ENCODE measurements at regions not wholly inside any gene's neighbourhood (a gene's known extent, or its start where the extent isn't known, plus 50 kb on each side); places are given as distances from the start of the nearest gene placed in this dataset.

- Histone ChIP-seq H3K9me3 (ENCODE audit: control insufficient read depth, insufficient read depth, low read length) (no peaks in the 10 kb centered on the region), H3K4me3 (ENCODE audit: low read depth, low read length) (no peak overlapping the region), H3K27me3 (ENCODE audit: control insufficient read depth, insufficient read depth, low read length) (no peaks in the 10 kb centered on the region), H3K27ac (ENCODE audit: low read depth, low read length) (no peak overlapping the region)
- ChIA-PET CTCF (no interaction called here), POLR2A (no interaction called here)
- no peak for TF ChIP-seq CTCF (IDR thresholded peaks at IDR 0.05; ENCODE audit: low read depth, low read length)
- DNase-seq (ENCODE audit: low read depth, low spot score), result no peak
These were observed 791.0 kb downstream of the TMTC2 start for GRCh38 chr12:83477696-83478095.

DNA sequence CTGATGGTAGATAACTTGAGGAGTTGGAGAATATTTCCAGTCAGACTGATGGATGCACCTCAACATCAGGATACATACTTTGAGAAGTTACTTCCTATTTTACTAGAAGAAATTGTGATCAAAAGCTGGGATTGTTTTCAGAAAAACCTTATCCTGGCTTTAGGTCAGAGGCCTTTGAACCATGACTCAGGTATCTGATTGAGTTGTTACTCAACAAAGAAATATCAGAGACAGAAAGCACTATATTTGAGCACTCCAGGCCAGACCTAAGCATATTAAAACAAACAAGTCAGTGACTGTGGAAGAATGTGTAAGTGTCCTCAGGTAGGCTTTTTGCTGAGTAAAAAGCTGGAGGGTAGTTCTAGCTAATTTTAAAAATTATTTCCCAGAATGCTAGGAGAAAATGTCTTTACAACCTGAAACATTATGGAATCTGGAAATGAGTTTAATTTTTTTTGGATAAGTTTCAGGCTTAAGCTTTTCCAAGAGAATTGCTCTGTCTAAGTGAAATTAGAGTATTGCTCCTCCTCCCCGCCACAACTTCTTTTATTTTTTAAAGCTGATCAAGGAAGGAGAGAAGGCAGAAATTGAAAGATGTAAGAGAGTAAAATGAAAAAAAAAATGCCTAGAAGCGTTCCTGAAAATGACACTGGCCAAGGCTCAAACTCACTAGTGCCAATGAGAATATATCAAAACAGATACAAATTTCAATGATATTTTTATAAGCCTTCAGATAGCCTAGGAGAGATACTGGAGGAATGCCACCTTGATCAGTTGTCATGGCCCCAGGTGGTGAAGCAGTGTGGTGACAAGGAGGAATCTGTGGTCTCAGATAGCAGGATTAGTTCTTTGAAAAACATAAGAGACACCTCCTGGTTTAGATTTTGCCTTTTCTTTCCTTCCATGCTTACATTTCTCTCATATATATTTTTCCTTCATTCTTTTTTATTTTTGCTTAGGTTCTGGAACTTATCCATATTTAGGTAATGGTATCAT is 790.3 kb downstream of the TMTC2 start:
- Histone ChIP-seq H3K9me3 (ENCODE audit: control insufficient read depth, insufficient read depth, low read length) (no peaks in the 10 kb centered on the region), H3K27me3 (ENCODE audit: control insufficient read depth, insufficient read depth, low read length) (no peaks in the 10 kb centered on the region), H3K4me3 (ENCODE audit: low read depth, low read length) (no peak overlapping the region), H3K27ac (ENCODE audit: low read depth, low read length) (no peak overlapping the region)
- DNase-seq (ENCODE audit: low read depth, low spot score), result no peak
- ChIA-PET POLR2A (no interaction called here), CTCF (no interaction called here)
- no peak for TF ChIP-seq CTCF (IDR thresholded peaks at IDR 0.05; ENCODE audit: low read depth, low read length)

GRCh38 chr12:83476006-83476405 is 789.3 kb downstream of the TMTC2 start:
- Histone ChIP-seq H3K9me3 (ENCODE audit: control insufficient read depth, insufficient read depth, low read length) (no peaks in the 10 kb centered on the region), H3K27ac (ENCODE audit: low read depth, low read length) (no peak overlapping the region), H3K4me3 (ENCODE audit: low read depth, low read length) (no peak overlapping the region), H3K27me3 (ENCODE audit: control insufficient read depth, insufficient read depth, low read length) (no peaks in the 10 kb centered on the region)
- no peak for TF ChIP-seq CTCF (IDR thresholded peaks at IDR 0.05; ENCODE audit: low read depth, low read length)
- no peak for DNase-seq (ENCODE audit: low read depth, low spot score)
- POLR2A ChIA-PET, result no interaction called here
- CTCF ChIA-PET, result no interaction called here

- DNase-seq (ENCODE audit: low read depth, low spot score), result no peak
- no peaks in the 10 kb centered on the region for H3K9me3 ChIP-seq (ENCODE audit: control insufficient read depth, insufficient read depth, low read length)
- ChIA-PET POLR2A (interaction anchor here (0.5 kb wide), 1 partner anchor 208 kb away, joined by 3 read pairs; no protein-coding TSS in a partner anchor), CTCF (no interaction called here)
- TF ChIP-seq CTCF (IDR thresholded peaks at IDR 0.05; ENCODE audit: low read depth, low read length), result no peak
- H3K27me3 ChIP-seq (ENCODE audit: control insufficient read depth, insufficient read depth, low read length), result no peaks in the 10 kb centered on the region
- H3K27ac ChIP-seq (ENCODE audit: low read depth, low read length), result no peak overlapping the region
- H3K4me3 ChIP-seq (ENCODE audit: low read depth, low read length), result no peak overlapping the region
These were observed 787.7 kb downstream of the TMTC2 start for GRCh38 chr12:83474369-83474768.

DNA sequence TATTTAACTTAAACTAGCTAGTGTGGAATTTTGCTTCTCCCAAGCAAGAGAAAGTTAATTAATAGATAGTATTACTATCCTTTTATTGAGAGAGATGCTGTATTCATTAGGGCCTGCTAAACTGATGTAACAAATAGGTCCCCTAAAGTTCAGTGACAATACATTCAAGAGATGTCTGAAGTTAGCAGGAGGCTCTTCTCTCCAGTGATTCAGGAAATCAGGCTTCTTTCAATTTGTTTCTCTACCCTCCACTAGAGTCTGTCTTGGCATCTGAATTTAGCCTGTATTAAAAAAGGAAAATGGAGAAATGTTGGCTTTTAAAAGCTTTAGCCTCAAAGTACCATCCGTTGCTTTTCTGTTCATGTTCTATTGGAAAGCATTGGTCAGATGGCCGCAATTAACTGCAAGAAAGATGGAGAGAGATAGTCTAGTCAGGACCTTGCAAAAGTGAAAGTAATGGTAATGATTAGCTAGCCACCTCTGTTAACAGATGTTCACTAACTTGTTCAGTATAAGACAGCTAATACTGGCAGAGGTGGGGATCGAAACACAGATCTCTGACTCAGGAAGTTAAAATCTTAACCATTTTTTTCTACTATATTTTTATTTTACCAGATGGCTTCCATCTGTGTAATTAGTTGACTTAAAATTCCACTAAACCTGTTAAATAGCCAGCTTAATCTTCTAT is 786.8 kb downstream of the TMTC2 start:
- H3K9me3 ChIP-seq (ENCODE audit: control insufficient read depth, insufficient read depth, low read length), result no peaks in the 10 kb centered on the region
- no peak for DNase-seq (ENCODE audit: low read depth, low spot score)
- ChIA-PET CTCF (no interaction called here), POLR2A (no interaction called here)
- H3K27me3 ChIP-seq (ENCODE audit: control insufficient read depth, insufficient read depth, low read length), result no peaks in the 10 kb centered on the region
- no peak overlapping the region for H3K4me3 ChIP-seq (ENCODE audit: low read depth, low read length)
- H3K27ac ChIP-seq (ENCODE audit: low read depth, low read length), result no peak overlapping the region
- TF ChIP-seq CTCF (IDR thresholded peaks at IDR 0.05; ENCODE audit: low read depth, low read length), result no peak

Measured in AG04450 (cell line).